Keratinocyte (primary cell): ENCODE measurements at regions not wholly inside any gene's neighbourhood (a gene's known extent, or its start where the extent isn't known, plus 50 kb on each side); places are given as distances from the start of the nearest gene placed in this dataset.
"Not testable (repeated sequence)": the region's sequence is repeated elsewhere in the genome, so short reads cannot be mapped to it uniquely, and the experiment has no call there.

Source experiments
- CTCF ChIP-seq, 3 experiments: IDR thresholded peaks in 1 of 3; conservative IDR thresholded peaks in 1 of 3; optimal IDR thresholded peaks in 1 of 3; 2 replicates in 2 of 3; 3 replicates in 1 of 3; pipeline versions ENCODE3 to v1.5.1; 2011; ENCODE audit warnings: low read length in 3 of 3, mild to moderate bottlenecking in 3 of 3, moderate library complexity in 2 of 3, control low read depth in 1 of 3, inconsistent platforms in 1 of 3; ENCODE audit not compliant: insufficient read depth in 2 of 3; ENCODE audit errors: extremely low read depth in 1 of 3
- EZH2 ChIP-seq: IDR thresholded peaks from one replicate; pipeline ENCODE4 v1.6.1; 2012; ENCODE audit warnings: inconsistent platforms, mild to moderate bottlenecking, low read length, moderate library complexity

- not testable (repeated sequence) for TF ChIP-seq CTCF (optimal IDR thresholded peaks at IDR 0.05 in 1 of 3, IDR thresholded peaks at IDR 0.05 in 1 of 3, conservative IDR thresholded peaks at IDR 0.05 in 1 of 3; ENCODE audit: extremely low read depth in 1 of 3, insufficient read depth in 2 of 3, low read length in 3 of 3); EZH2
Observed at GRCh38 chr15:20309966-20310365, 231.6 kb downstream of the GOLGA6L6 start.
